MM.1S (cell line): ENCODE measurements at regions not wholly inside any gene's neighbourhood (a gene's known extent, or its start where the extent isn't known, plus 50 kb on each side); places are given as distances from the start of the nearest gene placed in this dataset.
"Not testable (repeated sequence)": the region's sequence is repeated elsewhere in the genome, so short reads cannot be mapped to it uniquely, and the experiment has no call there.

ENCODE experiments used
- EZH2 ChIP-seq: fragments of 300-600 bp; sonication (generic); optimal IDR thresholded peaks from 2 replicates; pipeline ENCODE3; 2017; ENCODE audit warnings: low read depth, mild to moderate bottlenecking, antibody characterized with exemption, low read length, mixed read lengths
- TF ChIP-seq, protein P1 (sequence below): fragments of 300-600 bp; sonication (generic); IDR thresholded peaks from 2 replicates; pipeline ENCODE4 v1.5.1; 2016; ENCODE audit warnings: antibody characterized with exemption, low read length, mixed read lengths

DNA sequence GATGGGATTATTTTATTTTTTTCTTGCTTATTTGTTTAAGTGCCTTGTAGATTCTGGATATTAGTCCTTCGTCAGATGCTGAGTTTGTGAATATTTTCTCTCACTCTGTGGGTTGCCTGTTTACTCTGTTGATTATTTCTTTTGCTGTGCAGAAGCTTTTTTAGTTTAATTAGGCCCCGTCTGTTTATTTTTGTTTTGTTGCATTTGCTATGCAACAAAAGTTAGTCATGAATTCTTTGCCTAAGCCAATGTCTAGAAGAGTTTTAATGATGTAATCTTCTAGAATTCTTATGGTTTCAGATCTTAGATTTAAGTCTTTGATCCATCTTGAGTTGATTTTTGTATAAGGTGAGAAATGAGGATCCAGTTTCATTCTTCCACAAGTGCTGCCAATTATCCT, 142.5 kb upstream of the FGF10 start:
- TF ChIP-seq, protein P1, sequence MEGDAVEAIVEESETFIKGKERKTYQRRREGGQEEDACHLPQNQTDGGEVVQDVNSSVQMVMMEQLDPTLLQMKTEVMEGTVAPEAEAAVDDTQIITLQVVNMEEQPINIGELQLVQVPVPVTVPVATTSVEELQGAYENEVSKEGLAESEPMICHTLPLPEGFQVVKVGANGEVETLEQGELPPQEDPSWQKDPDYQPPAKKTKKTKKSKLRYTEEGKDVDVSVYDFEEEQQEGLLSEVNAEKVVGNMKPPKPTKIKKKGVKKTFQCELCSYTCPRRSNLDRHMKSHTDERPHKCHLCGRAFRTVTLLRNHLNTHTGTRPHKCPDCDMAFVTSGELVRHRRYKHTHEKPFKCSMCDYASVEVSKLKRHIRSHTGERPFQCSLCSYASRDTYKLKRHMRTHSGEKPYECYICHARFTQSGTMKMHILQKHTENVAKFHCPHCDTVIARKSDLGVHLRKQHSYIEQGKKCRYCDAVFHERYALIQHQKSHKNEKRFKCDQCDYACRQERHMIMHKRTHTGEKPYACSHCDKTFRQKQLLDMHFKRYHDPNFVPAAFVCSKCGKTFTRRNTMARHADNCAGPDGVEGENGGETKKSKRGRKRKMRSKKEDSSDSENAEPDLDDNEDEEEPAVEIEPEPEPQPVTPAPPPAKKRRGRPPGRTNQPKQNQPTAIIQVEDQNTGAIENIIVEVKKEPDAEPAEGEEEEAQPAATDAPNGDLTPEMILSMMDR: not testable (repeated sequence)
- TF ChIP-seq EZH2: not testable (repeated sequence)
